GM12878 (cell line): ENCODE measurements at regions not wholly inside any gene's neighbourhood (a gene's known extent, or its start where the extent isn't known, plus 50 kb on each side); places are given as distances from the start of the nearest gene placed in this dataset.

ENCODE experiments used
- ATAC-seq: fragments of 200-7000 bp; cut with Tn5 transposase; 3 replicates; pipeline ENCODE4 v1.9.1; 2020; ENCODE audit warnings: mild to moderate bottlenecking, moderate library complexity
- BruUV-seq: library from RNA; stranded (reverse); fragments of 400-500 nt; replicated peaks from 2 replicates; lab custom pipeline; 2021; lab: Mats Ljungman, UMichigan
- CTCF ChIA-PET: fragments of 300-600 bp; sonication (Branson Sonifier 250); formaldehyde crosslinking; extraction: SDS; loops from one replicate; lab custom pipeline; 2021; ENCODE audit warnings: inconsistent platforms; lab: Yijun Ruan, JAX
- POLR2A ChIA-PET: fragments of 350-600 bp; formaldehyde crosslinking; extraction: SDS; loops from one replicate; lab custom pipeline; 2021; ENCODE audit warnings: inconsistent platforms; lab: Charles Lee
- RAD21 ChIA-PET: fragments of 300-600 bp; sonication (Branson Sonifier 250); formaldehyde crosslinking; loops from one replicate; lab custom pipeline; 2023; ENCODE audit warnings: antibody characterized with exemption; ENCODE audit not compliant: unreplicated experiment; lab: Charles Lee
- SMC1A ChIA-PET: fragments of 300-600 bp; sonication (Branson Sonifier 250); formaldehyde crosslinking; loops from one replicate; lab custom pipeline; 2023; ENCODE audit not compliant: unreplicated experiment, uncharacterized antibody; lab: Charles Lee
- DNase-seq: peaks from one replicate; pipeline ENCODE4 v3.0.0-alpha.2; 2011; ENCODE audit warnings: low read depth, low spot score
- FAIRE-seq: peaks from 3 replicates; lab custom pipeline; 2011; peaks lifted over from hg19 to GRCh38; lab: Jason Lieb, UNC
- H2AFZ ChIP-seq: 2 replicates; pipeline ENCODE4 v1.6.0; 2011; ENCODE audit warnings: low read depth, low read length, control low read depth; ENCODE audit not compliant: control insufficient read depth
- H3K27ac ChIP-seq: 2 replicates; pipeline ENCODE4 v1.5.1; 2011; ENCODE audit warnings: control low read depth; ENCODE audit not compliant: control insufficient read depth, insufficient read depth
- H3K27me3 ChIP-seq, 2 experiments: replicated peaks in 1 of 2; 2 replicates each; pipeline versions ENCODE4 v1.6.0 to v1.6.1; 2011; ENCODE audit warnings: low read length in 1 of 2; ENCODE audit not compliant: control insufficient read depth in 2 of 2, insufficient read depth in 2 of 2
- H3K36me3 ChIP-seq, 2 experiments: 2 replicates each; pipeline ENCODE4 v1.5.1; 2011; ENCODE audit warnings: low read length in 1 of 2; ENCODE audit not compliant: control insufficient read depth in 2 of 2, insufficient read depth in 2 of 2
- H3K4me1 ChIP-seq: 2 replicates; pipeline ENCODE4 v1.6.1; 2011; ENCODE audit warnings: mild to moderate bottlenecking, low read length, moderate library complexity, mixed read lengths; ENCODE audit not compliant: control insufficient read depth, insufficient read depth
- H3K4me2 ChIP-seq: 2 replicates; pipeline ENCODE4 v1.6.0; 2011; ENCODE audit warnings: control low read depth; ENCODE audit not compliant: control insufficient read depth, insufficient read depth
- H3K4me3 ChIP-seq: fragments of 200-600 bp; sonication (generic); 2 replicates; pipeline ENCODE4 v1.5.1; 2016
- H3K79me2 ChIP-seq: 2 replicates; pipeline ENCODE4 v1.6.0; 2011; ENCODE audit warnings: low read length; ENCODE audit not compliant: control insufficient read depth, insufficient read depth
- H3K9ac ChIP-seq: 2 replicates; pipeline ENCODE4 v1.8.0; 2011; ENCODE audit warnings: low read length, control low read depth, mixed read lengths; ENCODE audit not compliant: control insufficient read depth, insufficient read depth
- H3K9me3 ChIP-seq: replicated peaks from 3 replicates; pipeline ENCODE4 v1.5.1; 2011; ENCODE audit warnings: mild to moderate bottlenecking, low read length; ENCODE audit not compliant: control insufficient read depth, insufficient read depth
- H4K20me1 ChIP-seq: 2 replicates; pipeline ENCODE4 v1.6.0; 2011; ENCODE audit not compliant: control insufficient read depth, insufficient read depth
- BMI1 ChIP-seq: fragments of 450-650 bp; IDR thresholded peaks from 2 replicates; pipeline ENCODE4 v1.6.1; 2016; ENCODE audit warnings: mild to moderate bottlenecking, moderate library complexity, borderline replicate concordance
- CREB1 ChIP-seq: IDR thresholded peaks from 2 replicates; pipeline ENCODE4 v1.6.1; 2012; ENCODE audit warnings: low read depth, mild to moderate bottlenecking, inconsistent platforms
- EZH2 ChIP-seq: IDR thresholded peaks from 2 replicates; pipeline ENCODE4 v1.6.1; 2012; ENCODE audit warnings: low read depth, mild to moderate bottlenecking, control low read depth, inconsistent platforms, low read length, borderline replicate concordance; ENCODE audit not compliant: control insufficient read depth
- FOXM1 ChIP-seq: IDR thresholded peaks from 2 replicates; pipeline ENCODE4 v1.6.1; 2012; ENCODE audit warnings: low read depth, mild to moderate bottlenecking, inconsistent platforms, low read length, moderate library complexity
- IRF4 ChIP-seq: IDR thresholded peaks from 2 replicates; pipeline ENCODE4 v1.6.1; 2011; ENCODE audit warnings: low read depth, low read length
- MEF2A ChIP-seq: IDR thresholded peaks from 2 replicates; pipeline ENCODE4 v1.6.1; 2011; ENCODE audit warnings: low read depth, mild to moderate bottlenecking, low read length, moderate library complexity; ENCODE audit not compliant: insufficient read depth
- MTA2 ChIP-seq: fragments of 450-650 bp; IDR thresholded peaks from 2 replicates; pipeline ENCODE4 v1.6.1; 2016; ENCODE audit warnings: low read depth, mild to moderate bottlenecking, moderate library complexity
- NR2C1 ChIP-seq: fragments of 450-650 bp; IDR thresholded peaks from 2 replicates; pipeline ENCODE4 v1.6.1; 2017; ENCODE audit warnings: antibody characterized with exemption, mild to moderate bottlenecking, moderate library complexity
- SMC3 ChIP-seq: IDR thresholded peaks from 2 replicates; pipeline ENCODE4 v1.6.1; 2011; ENCODE audit warnings: low read length, improper control_type of control experiment, borderline replicate concordance
- SPI1 ChIP-seq: IDR thresholded peaks from 2 replicates; pipeline ENCODE4 v1.6.1; 2011; ENCODE audit warnings: low read depth, mild to moderate bottlenecking, low read length, moderate library complexity, borderline replicate concordance; ENCODE audit not compliant: insufficient read depth
- TAF1 ChIP-seq: IDR thresholded peaks from 2 replicates; pipeline ENCODE4 v1.6.1; 2011; ENCODE audit warnings: mild to moderate bottlenecking, low read depth, low read length, borderline replicate concordance
- ZNF24 ChIP-seq: fragments of 450-650 bp; IDR thresholded peaks from 2 replicates; pipeline ENCODE4 v1.6.1; 2017; ENCODE audit warnings: antibody characterized with exemption, mild to moderate bottlenecking
- WGBS: methylation state at CpG from one replicate; pipeline ENCODE4 v1.1.6; 2016; ENCODE audit warnings: low lambda C conversion rate; ENCODE audit not compliant: insufficient replicate concordance, insufficient coverage; ENCODE audit errors: missing lambda C conversion rate; 5-methylcytosine and 5-hydroxymethylcytosine counted together
- in situ Hi-C: fragments of 300-500 bp; cut with MboI; formaldehyde crosslinking; loops from 9 replicates; pipeline ENCODE4 v1.14.3; 2018; ENCODE audit warnings: mixed read lengths
- intact Hi-C: fragments of 100-400 bp; cut with micrococcal nuclease; formaldehyde crosslinking; loops from one replicate; pipeline ENCODE4 v1.14.2; 2022; ENCODE audit not compliant: unreplicated experiment
- TF ChIP-seq, protein P1 (sequence below): fragments of 450-650 bp; IDR thresholded peaks from 2 replicates; pipeline ENCODE4 v1.6.1; 2016; ENCODE audit warnings: mild to moderate bottlenecking
- TF ChIP-seq, protein P2 (sequence below): fragments of 450-650 bp; IDR thresholded peaks from 2 replicates; pipeline ENCODE4 v1.6.1; 2017; ENCODE audit warnings: mild to moderate bottlenecking
- TF ChIP-seq, protein P3 (sequence below): fragments of 450-650 bp; IDR thresholded peaks from 2 replicates; pipeline ENCODE4 v1.6.1; 2016; ENCODE audit warnings: mild to moderate bottlenecking, moderate library complexity, borderline replicate concordance
- TF ChIP-seq, protein P4 (sequence below): fragments of 450-650 bp; IDR thresholded peaks from 2 replicates; pipeline ENCODE4 v1.6.1; 2018; ENCODE audit warnings: mild to moderate bottlenecking, low read depth, moderate library complexity; ENCODE audit not compliant: partially characterized antibody

DNA sequence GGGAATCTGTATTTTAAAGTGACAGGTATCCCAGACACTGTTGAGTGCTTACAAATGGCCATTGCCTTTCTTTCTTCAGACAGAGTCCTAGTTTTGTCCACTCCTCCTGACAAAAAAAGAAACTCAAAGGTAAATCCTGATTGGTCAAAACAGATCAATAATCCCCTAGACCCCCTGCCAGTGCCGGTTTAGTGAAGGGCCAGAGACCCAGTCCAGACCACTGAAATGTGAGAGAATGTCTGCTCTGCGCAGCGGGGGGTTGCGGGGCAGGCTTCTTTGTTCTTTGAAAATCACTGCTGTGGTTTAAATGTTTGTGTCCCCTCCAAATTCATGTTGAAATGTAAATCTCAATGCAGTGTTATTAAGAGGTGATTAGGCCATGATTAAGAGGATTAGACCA, 177.7 kb upstream of the GPR26 start:
- no peak overlapping the region for H3K4me3 ChIP-seq
- no peak overlapping the region for H3K4me2 ChIP-seq
- BruUV-seq, result no TSS peak
- 73% methylated on average over 4 of the region's 4 CpGs for WGBS
- ChIA-PET RAD21 (no interaction called here), CTCF (no interaction called here), POLR2A (no interaction called here), SMC1A (no interaction called here)
- H3K36me3 ChIP-seq, result no peaks in the 10 kb centered on the region
- intact Hi-C loops (loop anchor here (5.0 kb wide), 1 partner anchor 96 kb away; no protein-coding TSS in a partner anchor), in situ Hi-C loops (no loop called here)
- no peak overlapping the region for H3K9ac ChIP-seq
- DNase-seq (no peak), ATAC-seq (no peak), FAIRE-seq (no peak)
- no peaks in the 10 kb centered on the region for H4K20me1 ChIP-seq
- H3K79me2 ChIP-seq, result no peaks in the 10 kb centered on the region
- no peaks in the 10 kb centered on the region for H3K9me3 ChIP-seq
- H3K27me3 ChIP-seq, result no peaks in the 10 kb centered on the region
- no peak overlapping the region for H3K27ac ChIP-seq
- no peak overlapping the region for H2AFZ ChIP-seq
- no peaks in the 10 kb centered on the region for H3K4me1 ChIP-seq
- TF ChIP-seq ZNF24 (no peak), IRF4 (no peak), FOXM1 (no peak), BMI1 (no peak), SPI1 (no peak), MEF2A (no peak), MTA2 (no peak), TAF1 (no peak), CREB1 (no peak), EZH2 (no peak), NR2C1 (no peak), SMC3 (no peak)
- TF ChIP-seq, protein P1, sequence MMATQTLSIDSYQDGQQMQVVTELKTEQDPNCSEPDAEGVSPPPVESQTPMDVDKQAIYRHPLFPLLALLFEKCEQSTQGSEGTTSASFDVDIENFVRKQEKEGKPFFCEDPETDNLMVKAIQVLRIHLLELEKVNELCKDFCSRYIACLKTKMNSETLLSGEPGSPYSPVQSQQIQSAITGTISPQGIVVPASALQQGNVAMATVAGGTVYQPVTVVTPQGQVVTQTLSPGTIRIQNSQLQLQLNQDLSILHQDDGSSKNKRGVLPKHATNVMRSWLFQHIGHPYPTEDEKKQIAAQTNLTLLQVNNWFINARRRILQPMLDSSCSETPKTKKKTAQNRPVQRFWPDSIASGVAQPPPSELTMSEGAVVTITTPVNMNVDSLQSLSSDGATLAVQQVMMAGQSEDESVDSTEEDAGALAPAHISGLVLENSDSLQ, result no peak
- TF ChIP-seq, protein P2, sequence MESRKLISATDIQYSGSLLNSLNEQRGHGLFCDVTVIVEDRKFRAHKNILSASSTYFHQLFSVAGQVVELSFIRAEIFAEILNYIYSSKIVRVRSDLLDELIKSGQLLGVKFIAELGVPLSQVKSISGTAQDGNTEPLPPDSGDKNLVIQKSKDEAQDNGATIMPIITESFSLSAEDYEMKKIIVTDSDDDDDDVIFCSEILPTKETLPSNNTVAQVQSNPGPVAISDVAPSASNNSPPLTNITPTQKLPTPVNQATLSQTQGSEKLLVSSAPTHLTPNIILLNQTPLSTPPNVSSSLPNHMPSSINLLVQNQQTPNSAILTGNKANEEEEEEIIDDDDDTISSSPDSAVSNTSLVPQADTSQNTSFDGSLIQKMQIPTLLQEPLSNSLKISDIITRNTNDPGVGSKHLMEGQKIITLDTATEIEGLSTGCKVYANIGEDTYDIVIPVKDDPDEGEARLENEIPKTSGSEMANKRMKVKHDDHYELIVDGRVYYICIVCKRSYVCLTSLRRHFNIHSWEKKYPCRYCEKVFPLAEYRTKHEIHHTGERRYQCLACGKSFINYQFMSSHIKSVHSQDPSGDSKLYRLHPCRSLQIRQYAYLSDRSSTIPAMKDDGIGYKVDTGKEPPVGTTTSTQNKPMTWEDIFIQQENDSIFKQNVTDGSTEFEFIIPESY, result no peak
- TF ChIP-seq, protein P3, sequence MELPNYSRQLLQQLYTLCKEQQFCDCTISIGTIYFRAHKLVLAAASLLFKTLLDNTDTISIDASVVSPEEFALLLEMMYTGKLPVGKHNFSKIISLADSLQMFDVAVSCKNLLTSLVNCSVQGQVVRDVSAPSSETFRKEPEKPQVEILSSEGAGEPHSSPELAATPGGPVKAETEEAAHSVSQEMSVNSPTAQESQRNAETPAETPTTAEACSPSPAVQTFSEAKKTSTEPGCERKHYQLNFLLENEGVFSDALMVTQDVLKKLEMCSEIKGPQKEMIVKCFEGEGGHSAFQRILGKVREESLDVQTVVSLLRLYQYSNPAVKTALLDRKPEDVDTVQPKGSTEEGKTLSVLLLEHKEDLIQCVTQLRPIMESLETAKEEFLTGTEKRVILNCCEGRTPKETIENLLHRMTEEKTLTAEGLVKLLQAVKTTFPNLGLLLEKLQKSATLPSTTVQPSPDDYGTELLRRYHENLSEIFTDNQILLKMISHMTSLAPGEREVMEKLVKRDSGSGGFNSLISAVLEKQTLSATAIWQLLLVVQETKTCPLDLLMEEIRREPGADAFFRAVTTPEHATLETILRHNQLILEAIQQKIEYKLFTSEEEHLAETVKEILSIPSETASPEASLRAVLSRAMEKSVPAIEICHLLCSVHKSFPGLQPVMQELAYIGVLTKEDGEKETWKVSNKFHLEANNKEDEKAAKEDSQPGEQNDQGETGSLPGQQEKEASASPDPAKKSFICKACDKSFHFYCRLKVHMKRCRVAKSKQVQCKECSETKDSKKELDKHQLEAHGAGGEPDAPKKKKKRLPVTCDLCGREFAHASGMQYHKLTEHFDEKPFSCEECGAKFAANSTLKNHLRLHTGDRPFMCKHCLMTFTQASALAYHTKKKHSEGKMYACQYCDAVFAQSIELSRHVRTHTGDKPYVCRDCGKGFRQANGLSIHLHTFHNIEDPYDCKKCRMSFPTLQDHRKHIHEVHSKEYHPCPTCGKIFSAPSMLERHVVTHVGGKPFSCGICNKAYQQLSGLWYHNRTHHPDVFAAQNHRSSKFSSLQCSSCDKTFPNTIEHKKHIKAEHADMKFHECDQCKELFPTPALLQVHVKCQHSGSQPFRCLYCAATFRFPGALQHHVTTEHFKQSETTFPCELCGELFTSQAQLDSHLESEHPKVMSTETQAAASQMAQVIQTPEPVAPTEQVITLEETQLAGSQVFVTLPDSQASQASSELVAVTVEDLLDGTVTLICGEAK, result no peak
- TF ChIP-seq, protein P4, sequence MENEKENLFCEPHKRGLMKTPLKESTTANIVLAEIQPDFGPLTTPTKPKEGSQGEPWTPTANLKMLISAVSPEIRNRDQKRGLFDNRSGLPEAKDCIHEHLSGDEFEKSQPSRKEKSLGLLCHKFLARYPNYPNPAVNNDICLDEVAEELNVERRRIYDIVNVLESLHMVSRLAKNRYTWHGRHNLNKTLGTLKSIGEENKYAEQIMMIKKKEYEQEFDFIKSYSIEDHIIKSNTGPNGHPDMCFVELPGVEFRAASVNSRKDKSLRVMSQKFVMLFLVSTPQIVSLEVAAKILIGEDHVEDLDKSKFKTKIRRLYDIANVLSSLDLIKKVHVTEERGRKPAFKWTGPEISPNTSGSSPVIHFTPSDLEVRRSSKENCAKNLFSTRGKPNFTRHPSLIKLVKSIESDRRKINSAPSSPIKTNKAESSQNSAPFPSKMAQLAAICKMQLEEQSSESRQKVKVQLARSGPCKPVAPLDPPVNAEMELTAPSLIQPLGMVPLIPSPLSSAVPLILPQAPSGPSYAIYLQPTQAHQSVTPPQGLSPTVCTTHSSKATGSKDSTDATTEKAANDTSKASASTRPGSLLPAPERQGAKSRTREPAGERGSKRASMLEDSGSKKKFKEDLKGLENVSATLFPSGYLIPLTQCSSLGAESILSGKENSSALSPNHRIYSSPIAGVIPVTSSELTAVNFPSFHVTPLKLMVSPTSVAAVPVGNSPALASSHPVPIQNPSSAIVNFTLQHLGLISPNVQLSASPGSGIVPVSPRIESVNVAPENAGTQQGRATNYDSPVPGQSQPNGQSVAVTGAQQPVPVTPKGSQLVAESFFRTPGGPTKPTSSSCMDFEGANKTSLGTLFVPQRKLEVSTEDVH, result no peak
